H1 (cell line): ENCODE measurements at regions not wholly inside any gene's neighbourhood (a gene's known extent, or its start where the extent isn't known, plus 50 kb on each side); places are given as distances from the start of the nearest gene placed in this dataset.

Source experiments
- CTCF ChIA-PET: fragments of 300-600 bp; sonication (Branson Sonifier 250); formaldehyde crosslinking; loops from one replicate; lab custom pipeline; 2021; ENCODE audit not compliant: partially characterized antibody; lab: Charles Lee
- POLR2A ChIA-PET: fragments of 300-600 bp; sonication (Branson Sonifier 250); formaldehyde crosslinking; loops from one replicate; lab custom pipeline; 2021; ENCODE audit warnings: inconsistent platforms; ENCODE audit not compliant: partially characterized antibody; lab: Charles Lee
- DNase-seq, 2 experiments: peaks; one replicate each; pipeline versions ENCODE4 v3.0.0 to v3.0.0-alpha.2; 2010 to 2022; ENCODE audit warnings: low spot score in 2 of 2, low read depth in 1 of 2, mixed read lengths in 1 of 2
- FAIRE-seq: peaks from 2 replicates; lab custom pipeline; 2011; peaks lifted over from hg19 to GRCh38; lab: Jason Lieb, UNC
- H2AFZ ChIP-seq: 2 replicates; pipeline ENCODE4 v1.8.1; 2012; ENCODE audit warnings: low read length, inconsistent platforms
- H2AK5ac ChIP-seq: 2 replicates; pipeline ENCODE4 v1.6.1; 2013; ENCODE audit warnings: low read depth, low read length
- H2BK120ac ChIP-seq: replicated peaks from 2 replicates; pipeline ENCODE3; 2013; ENCODE audit warnings: low read depth, low read length, inconsistent platforms
- H2BK12ac ChIP-seq: 2 replicates; pipeline ENCODE4 v1.6.1; 2013; ENCODE audit warnings: low read depth, low read length
- H2BK15ac ChIP-seq: 2 replicates; pipeline ENCODE4 v1.6.1; 2013; ENCODE audit warnings: low read length
- H2BK20ac ChIP-seq: 2 replicates; pipeline ENCODE4 v1.6.1; 2013; ENCODE audit warnings: low read length
- H2BK5ac ChIP-seq: 2 replicates; pipeline ENCODE4 v1.6.1; 2013; ENCODE audit warnings: low read depth, low read length
- H3K14ac ChIP-seq: 2 replicates; pipeline ENCODE4 v1.6.1; 2013; ENCODE audit warnings: inconsistent platforms; ENCODE audit not compliant: insufficient read length
- H3K18ac ChIP-seq: 2 replicates; pipeline ENCODE4 v1.6.1; 2013; ENCODE audit warnings: low read length; ENCODE audit errors: extremely low read depth
- H3K23ac ChIP-seq: 2 replicates; pipeline ENCODE4 v1.6.1; 2013; ENCODE audit warnings: inconsistent platforms; ENCODE audit not compliant: insufficient read length
- H3K23me2 ChIP-seq: 2 replicates; pipeline ENCODE4 v1.6.1; 2013; ENCODE audit warnings: low read depth, low read length
- H3K27ac ChIP-seq: 2 replicates; pipeline ENCODE4 v1.6.1; 2011; ENCODE audit warnings: low read depth, low read length, inconsistent platforms
- H3K27me3 ChIP-seq, 4 experiments: replicated peaks in 1 of 4; 1 replicate in 1 of 4; 2 replicates in 3 of 4; pipeline versions ENCODE4 v1.6.1 to v1.8.1; 2011 to 2013; ENCODE audit warnings: low read length in 3 of 4, mild to moderate bottlenecking in 3 of 4, inconsistent platforms in 2 of 4, mixed read lengths in 2 of 4, moderate library complexity in 1 of 4; ENCODE audit not compliant: control insufficient read depth in 3 of 4, insufficient read depth in 3 of 4; ENCODE audit errors: extremely low read depth in 1 of 4
- H3K36me3 ChIP-seq, 4 experiments: 2 replicates each; pipeline versions ENCODE4 v1.6.1 to v1.8.1; 2011 to 2013; ENCODE audit warnings: mild to moderate bottlenecking in 4 of 4, low read length in 3 of 4, moderate library complexity in 2 of 4, control low read depth in 1 of 4, inconsistent platforms in 1 of 4; ENCODE audit not compliant: insufficient read depth in 4 of 4, control insufficient read depth in 2 of 4
- H3K4ac ChIP-seq: replicated peaks from 2 replicates; pipeline ENCODE3; 2013; ENCODE audit warnings: low read length, low read depth, mixed read lengths, inconsistent platforms; ENCODE audit not compliant: insufficient read length
- H3K4me1 ChIP-seq, 4 experiments: replicated peaks in 1 of 4; 1 replicate in 1 of 4; 2 replicates in 3 of 4; pipeline versions ENCODE4 v1.6.1 to v1.8.1; 2011 to 2013; ENCODE audit warnings: low read length in 3 of 4, inconsistent platforms in 2 of 4, mixed read lengths in 1 of 4; ENCODE audit not compliant: insufficient read depth in 4 of 4, control insufficient read depth in 3 of 4
- H3K4me2 ChIP-seq, 2 experiments: 2 replicates each; pipeline versions ENCODE4 v1.6.1 to v1.8.1; 2011 to 2013; ENCODE audit warnings: low read depth in 2 of 2, low read length in 2 of 2, control low read depth in 1 of 2, inconsistent platforms in 1 of 2, mild to moderate bottlenecking in 1 of 2; ENCODE audit not compliant: insufficient read depth in 1 of 2
- H3K4me3 ChIP-seq, 4 experiments: fragments of 200-600, 300-600 bp in 1 of 4; sonication (generic), shearing (Covaris generic), sonication (Bioruptor Twin) in 1 of 4; 2 replicates each; pipeline versions ENCODE4 v1.5.1 to v1.8.1; 2011 to 2016; ENCODE audit warnings: low read length in 4 of 4, low read depth in 3 of 4, control low read depth in 2 of 4, inconsistent platforms in 2 of 4, mild to moderate bottlenecking in 2 of 4, mixed read lengths in 1 of 4, moderate library complexity in 1 of 4; ENCODE audit not compliant: insufficient read depth in 2 of 4; ENCODE audit errors: extremely low read depth in 1 of 4
- H3K56ac ChIP-seq: replicated peaks from 2 replicates; pipeline ENCODE3; 2013; ENCODE audit warnings: low read depth, mild to moderate bottlenecking, mixed read lengths, low read length, inconsistent platforms; ENCODE audit not compliant: insufficient read length
- H3K79me1 ChIP-seq: 2 replicates; pipeline ENCODE4 v1.6.1; 2013; ENCODE audit warnings: low read depth, low read length, control low read depth
- H3K79me2 ChIP-seq, 2 experiments: 2 replicates each; pipeline versions ENCODE4 v1.6.1 to v1.8.1; 2012 to 2013; ENCODE audit warnings: low read length in 2 of 2, mild to moderate bottlenecking in 2 of 2, inconsistent platforms in 1 of 2; ENCODE audit not compliant: insufficient read depth in 2 of 2, control insufficient read depth in 1 of 2
- H3K9ac ChIP-seq, 4 experiments: replicated peaks in 1 of 4; 1 replicate in 1 of 4; 2 replicates in 3 of 4; pipeline versions ENCODE4 v1.6.1 to v1.8.1; 2011 to 2013; ENCODE audit warnings: low read depth in 3 of 4, low read length in 3 of 4, control low read depth in 2 of 4, mild to moderate bottlenecking in 2 of 4, moderate library complexity in 2 of 4, inconsistent platforms in 1 of 4; ENCODE audit errors: extremely low read depth in 1 of 4
- H3K9me3 ChIP-seq, 2 experiments: 2 replicates each; pipeline versions ENCODE4 v1.6.1 to v1.8.1; 2012 to 2013; ENCODE audit warnings: mild to moderate bottlenecking in 2 of 2, moderate library complexity in 2 of 2, control low read depth in 1 of 2, inconsistent platforms in 1 of 2, low read depth in 1 of 2, low read length in 1 of 2, mixed read lengths in 1 of 2; ENCODE audit not compliant: insufficient read depth in 2 of 2
- H4K20me1 ChIP-seq, 2 experiments: replicated peaks in 1 of 2; 2 replicates each; pipeline versions ENCODE3 to v1.8.1; 2011 to 2013; ENCODE audit warnings: inconsistent platforms in 2 of 2, low read length in 2 of 2, mild to moderate bottlenecking in 1 of 2; ENCODE audit not compliant: insufficient read depth in 2 of 2, control insufficient read depth in 1 of 2
- H4K5ac ChIP-seq: 2 replicates; pipeline ENCODE4 v1.6.1; 2013; ENCODE audit warnings: low read length, low read depth, mixed read lengths, inconsistent platforms; ENCODE audit not compliant: insufficient read length
- H4K8ac ChIP-seq: 2 replicates; pipeline ENCODE4 v1.8.0; 2013; ENCODE audit warnings: mild to moderate bottlenecking, moderate library complexity, low read length, inconsistent platforms; ENCODE audit not compliant: insufficient read depth; ENCODE audit errors: extremely low read depth
- H4K91ac ChIP-seq: replicated peaks from 2 replicates; pipeline ENCODE3; 2013; ENCODE audit warnings: low read length, mixed read lengths, inconsistent platforms; ENCODE audit not compliant: insufficient read length
- KDM4A ChIP-seq: IDR thresholded peaks from one replicate; pipeline ENCODE4 v1.7.1; 2012; ENCODE audit warnings: low read depth, mild to moderate bottlenecking, moderate library complexity, low read length, inconsistent platforms; ENCODE audit not compliant: severe bottlenecking
- WGBS, 2 experiments: shearing (Covaris generic) in 1 of 2; methylation state at CpG; one replicate each; pipeline versions ENCODE4 v1.1.6 to v1.1.7; 2013 to 2015; ENCODE audit warnings: low lambda C conversion rate in 2 of 2, mixed read lengths in 2 of 2, inconsistent platforms in 1 of 2, low coverage in 1 of 2, missing lambda C conversion rate in 1 of 2; ENCODE audit not compliant: insufficient replicate concordance in 2 of 2, insufficient coverage in 1 of 2, insufficient read length in 1 of 2; ENCODE audit errors: extremely low coverage in 1 of 2, missing lambda C conversion rate in 1 of 2; 5-methylcytosine and 5-hydroxymethylcytosine counted together
- TF ChIP-seq, protein P1 (sequence below): IDR thresholded peaks from 2 replicates; pipeline ENCODE4 v1.6.1; 2011; ENCODE audit warnings: low read depth, mild to moderate bottlenecking, low read length; ENCODE audit not compliant: insufficient read depth

- H3K9ac ChIP-seq: no peak overlapping the region
- H2BK20ac ChIP-seq: no peak overlapping the region
- H3K79me1 ChIP-seq: no peaks in the 10 kb centered on the region
- no peak overlapping the region for H4K5ac ChIP-seq
- no peak overlapping the region for H3K56ac ChIP-seq
- H3K23ac ChIP-seq: no peak overlapping the region
- H3K9me3 ChIP-seq: no peaks in the 10 kb centered on the region
- DNase-seq: no peak
- H3K14ac ChIP-seq: no peak overlapping the region
- H3K4me2 ChIP-seq: no peak overlapping the region
- no peak overlapping the region for H2AK5ac ChIP-seq
- no peaks in the 10 kb centered on the region for H3K23me2 ChIP-seq
- H2BK5ac ChIP-seq: no peak overlapping the region
- H2BK15ac ChIP-seq: no peak overlapping the region
- H2AFZ ChIP-seq: no peak overlapping the region
- no peaks in the 10 kb centered on the region for H4K20me1 ChIP-seq
- no peak overlapping the region for H3K18ac ChIP-seq
- H3K4ac ChIP-seq: no peak overlapping the region
- no peak overlapping the region for H2BK120ac ChIP-seq
- H4K91ac ChIP-seq: no peak overlapping the region
- ChIA-PET CTCF (interaction anchor here (0.8 to 1.7 kb wide), 2 partner anchors 18 to 66 kb away, joined by 3 to 5 read pairs; no protein-coding TSS in a partner anchor), POLR2A (no interaction called here)
- no peaks in the 10 kb centered on the region for H3K79me2 ChIP-seq
- H3K36me3 ChIP-seq: no peaks in the 10 kb centered on the region
- no peak overlapping the region for H4K8ac ChIP-seq
- FAIRE-seq: no peak
- no peaks in the 10 kb centered on the region for H3K4me1 ChIP-seq
- H3K27ac ChIP-seq: no peak overlapping the region
- TF ChIP-seq KDM4A: no peak
- TF ChIP-seq, protein P1, sequence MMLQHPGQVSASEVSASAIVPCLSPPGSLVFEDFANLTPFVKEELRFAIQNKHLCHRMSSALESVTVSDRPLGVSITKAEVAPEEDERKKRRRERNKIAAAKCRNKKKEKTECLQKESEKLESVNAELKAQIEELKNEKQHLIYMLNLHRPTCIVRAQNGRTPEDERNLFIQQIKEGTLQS: no peak
- H3K27me3 ChIP-seq: no peaks in the 10 kb centered on the region; a peak in 1 of 7 replicates
- 93% methylated on average over 5 of the region's 5 CpGs; no CpG with 5 or more reads in 1 of the 2 experiments for WGBS, 2 experiments
- no peak overlapping the region for H2BK12ac ChIP-seq
- no peak overlapping the region for H3K4me3 ChIP-seq
Measured at GRCh38 chr5:137560420-137560819, 61.3 kb upstream of the SPOCK1 start.
